Ishikawa (cell line): ENCODE measurements at regions not wholly inside any gene's neighbourhood (a gene's known extent, or its start where the extent isn't known, plus 50 kb on each side); places are given as distances from the start of the nearest gene placed in this dataset.

Experiments used
- CEBPB ChIP-seq: IDR thresholded peaks from 2 replicates; pipeline ENCODE4 v1.6.1; 2012
- CREB1 ChIP-seq: IDR thresholded peaks from 2 replicates; pipeline ENCODE4 v1.6.1; 2012; ENCODE audit warnings: low read depth
- EGR1 ChIP-seq: IDR thresholded peaks from 2 replicates; pipeline ENCODE4 v1.6.1; 2012
- EP300 ChIP-seq: IDR thresholded peaks from 2 replicates; pipeline ENCODE4 v1.6.1; 2012; ENCODE audit warnings: borderline replicate concordance
- FOXM1 ChIP-seq: IDR thresholded peaks from 2 replicates; pipeline ENCODE4 v1.6.1; 2012; ENCODE audit warnings: low read depth, borderline replicate concordance
- MAX ChIP-seq: IDR thresholded peaks from 2 replicates; pipeline ENCODE4 v1.6.1; 2012
- NFIC ChIP-seq: IDR thresholded peaks from 2 replicates; pipeline ENCODE4 v1.6.1; 2012
- RAD21 ChIP-seq: IDR thresholded peaks from 2 replicates; pipeline ENCODE4 v1.6.1; 2012; ENCODE audit warnings: low read depth
- REST ChIP-seq: IDR thresholded peaks from 2 replicates; pipeline ENCODE4 v1.6.1; 2012; ENCODE audit warnings: low read depth, mild to moderate bottlenecking
- TAF1 ChIP-seq: IDR thresholded peaks from 2 replicates; pipeline ENCODE4 v1.6.1; 2012; ENCODE audit warnings: low read depth, mild to moderate bottlenecking
- TCF12 ChIP-seq: IDR thresholded peaks from 2 replicates; pipeline ENCODE4 v1.6.1; 2012; ENCODE audit warnings: low read depth
- TEAD4 ChIP-seq: IDR thresholded peaks from 2 replicates; pipeline ENCODE4 v1.6.1; 2012
- USF1 ChIP-seq: IDR thresholded peaks from 2 replicates; pipeline ENCODE4 v1.6.1; 2012
- YY1 ChIP-seq: IDR thresholded peaks from 2 replicates; pipeline ENCODE4 v1.6.1; 2012; ENCODE audit warnings: low read depth
- ZBTB7A ChIP-seq: IDR thresholded peaks from 2 replicates; pipeline ENCODE4 v1.6.1; 2012; ENCODE audit warnings: low read depth

- no peak for TF ChIP-seq USF1
- TF ChIP-seq ZBTB7A = no peak
- no peak for TF ChIP-seq REST
- no peak for TF ChIP-seq CEBPB
- no peak for TF ChIP-seq FOXM1
- no peak for TF ChIP-seq MAX
- TF ChIP-seq YY1 = no peak
These were observed 105.7 kb upstream of the PHACTR1 start for GRCh38 chr6:12610862-12611261.

DNA sequence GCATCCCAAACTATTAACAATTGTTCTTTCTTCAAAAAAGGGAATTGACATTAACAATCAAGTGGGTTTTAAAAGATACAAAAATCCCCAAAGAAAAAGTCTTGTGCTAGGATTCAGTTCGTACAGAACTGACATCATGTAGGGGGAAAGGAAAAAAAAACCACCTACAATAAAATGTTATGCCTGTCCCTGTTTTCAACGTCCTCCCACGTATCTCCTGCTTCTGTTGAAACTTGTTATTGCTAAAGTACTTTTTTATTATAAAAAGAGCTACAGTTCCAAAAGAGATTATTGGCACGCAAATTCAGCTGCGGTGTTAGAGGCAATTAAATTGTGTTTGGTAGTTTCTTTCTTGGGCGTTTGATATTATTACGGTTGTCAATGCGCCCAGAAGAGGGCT, 102.8 kb upstream of the PHACTR1 start:
- TF ChIP-seq TAF1 (no peak), TCF12 (no peak), NFIC (no peak), CEBPB (no peak), RAD21 (no peak)

- TF ChIP-seq EGR1 (no peak), EP300 (no peak), RAD21 (no peak), USF1 (no peak), TAF1 (no peak), CEBPB (no peak), CREB1 (no peak)
These were observed 102.1 kb upstream of the PHACTR1 start for GRCh38 chr6:12614456-12614855.

- no peak for TF ChIP-seq NFIC
- TF ChIP-seq EP300 = no peak
- no peak for TF ChIP-seq CREB1
- TF ChIP-seq FOXM1 = no peak
- TF ChIP-seq MAX = no peak
- no peak for TF ChIP-seq EGR1
- no peak for TF ChIP-seq CEBPB
- TF ChIP-seq USF1 = no peak
- TF ChIP-seq TAF1 = no peak
- no peak for TF ChIP-seq RAD21
- no peak for TF ChIP-seq TCF12
- no peak for TF ChIP-seq YY1
- no peak for TF ChIP-seq REST
- TF ChIP-seq ZBTB7A = no peak
- no peak for TF ChIP-seq TEAD4
These were observed 98.3 kb upstream of the PHACTR1 start for GRCh38 chr6:12618296-12618695.

DNA sequence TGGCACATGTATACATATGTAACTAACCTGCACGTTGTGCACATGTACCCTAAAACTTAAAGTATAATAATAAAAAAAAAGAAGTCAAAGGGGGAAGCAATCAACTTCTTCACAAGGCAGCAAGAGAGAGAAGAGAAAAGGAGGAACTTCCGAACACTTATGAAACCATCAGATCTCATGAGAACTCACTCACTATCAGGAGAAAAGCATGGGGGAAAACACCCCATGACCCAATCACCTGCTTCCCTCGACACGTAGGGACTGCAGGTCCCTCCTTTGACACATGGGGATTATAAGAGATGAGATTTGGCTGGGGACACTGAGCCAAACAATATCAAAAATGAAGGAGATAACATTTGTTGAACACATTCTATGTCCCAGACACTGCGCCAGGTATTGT, 94.8 kb upstream of the PHACTR1 start:
- TF ChIP-seq EGR1 (no peak), MAX (no peak), CREB1 (no peak), CEBPB (no peak), TAF1 (no peak), TEAD4 (no peak), TCF12 (no peak), REST (no peak), USF1 (no peak), FOXM1 (no peak), ZBTB7A (no peak), NFIC (no peak), EP300 (no peak), YY1 (no peak), RAD21 (no peak)
